Smooth muscle cell (in vitro differentiated cells): ENCODE measurements at regions not wholly inside any gene's neighbourhood (a gene's known extent, or its start where the extent isn't known, plus 50 kb on each side); places are given as distances from the start of the nearest gene placed in this dataset.

ENCODE experiments used
- DNase-seq: peaks from one replicate; lab custom pipeline; 2025; ENCODE audit not compliant: unreplicated experiment; lab: John Stamatoyannopoulos, UW
- H2AFZ ChIP-seq: fragments of 200-600 bp; sonication (generic); 2 replicates; pipeline ENCODE4 v1.6.0; 2016; ENCODE audit warnings: antibody characterized with exemption, low read depth, mild to moderate bottlenecking
- H3F3A ChIP-seq: fragments of 200-600 bp; sonication (generic); 2 replicates; pipeline ENCODE4 v1.6.0; 2017; ENCODE audit warnings: antibody characterized with exemption, low read depth
- H3K27ac ChIP-seq: fragments of 200-600 bp; sonication (generic); 2 replicates; pipeline ENCODE4 v1.5.1; 2016; ENCODE audit warnings: low read depth, mild to moderate bottlenecking
- H3K27me3 ChIP-seq: fragments of 200-600 bp; sonication (generic); 2 replicates; pipeline ENCODE4 v1.6.1; 2016; ENCODE audit warnings: low read depth, mild to moderate bottlenecking
- H3K36me3 ChIP-seq: fragments of 200-600 bp; sonication (generic); 2 replicates; pipeline ENCODE4 v1.5.1; 2016; ENCODE audit warnings: low read depth
- H3K4me1 ChIP-seq: fragments of 200-600 bp; sonication (generic); 2 replicates; pipeline ENCODE4 v1.5.1; 2016; ENCODE audit warnings: low read depth
- H3K4me2 ChIP-seq: fragments of 200-600 bp; sonication (generic); 2 replicates; pipeline ENCODE4 v1.6.0; 2016; ENCODE audit warnings: mild to moderate bottlenecking
- H3K4me3 ChIP-seq: fragments of 200-600 bp; sonication (generic); 2 replicates; pipeline ENCODE4 v1.5.1; 2016; ENCODE audit warnings: mild to moderate bottlenecking
- H3K79me2 ChIP-seq: fragments of 200-600 bp; sonication (generic); 2 replicates; pipeline ENCODE4 v1.6.0; 2016; ENCODE audit warnings: low read depth, mild to moderate bottlenecking
- H3K9ac ChIP-seq: fragments of 200-600 bp; sonication (generic); 2 replicates; pipeline ENCODE4 v1.6.0; 2016; ENCODE audit warnings: low read depth
- H3K9me3 ChIP-seq: fragments of 200-600 bp; sonication (generic); replicated peaks from 2 replicates; pipeline ENCODE4 v1.5.1; 2016; ENCODE audit warnings: low read depth
- H4K20me1 ChIP-seq: fragments of 200-600 bp; sonication (generic); 2 replicates; pipeline ENCODE4 v1.6.0; 2016; ENCODE audit warnings: low read depth
- CTCF ChIP-seq: fragments of 200-600 bp; sonication (generic); IDR thresholded peaks from 2 replicates; pipeline ENCODE4 v1.5.1; 2017; ENCODE audit warnings: borderline replicate concordance, mild to moderate bottlenecking, antibody characterized with exemption; ENCODE audit not compliant: insufficient read depth, poor library complexity, severe bottlenecking
- WGBS: methylation state at CpG from one replicate; pipeline ENCODE4 v1.1.7; 2016; ENCODE audit warnings: low lambda C conversion rate; 5-methylcytosine and 5-hydroxymethylcytosine counted together

DNA sequence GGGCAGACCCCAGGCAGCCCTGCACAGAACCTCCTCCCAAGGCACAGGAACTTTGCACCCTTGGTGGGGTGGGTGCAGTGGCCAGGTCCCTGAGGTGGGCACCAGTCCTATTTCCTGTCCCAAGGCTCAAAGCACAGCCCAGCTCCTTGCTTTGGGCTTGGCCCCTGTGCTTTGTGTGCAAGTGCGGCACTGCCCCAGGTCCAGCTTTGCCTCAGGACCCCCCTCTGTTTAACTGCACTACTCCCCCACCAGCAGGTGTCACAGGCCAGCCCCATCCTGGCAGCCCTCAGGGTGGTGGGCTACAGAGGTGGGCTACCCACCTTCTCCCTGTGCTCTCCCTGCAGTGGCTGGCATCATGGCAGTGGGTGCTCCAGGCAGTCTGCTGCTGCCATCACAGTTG is 2469.0 kb downstream of the PCDH7 start:
- Histone ChIP-seq H3K9ac (no peak overlapping the region), H3K4me3 (no peak overlapping the region), H3K79me2 (no peaks in the 10 kb centered on the region), H3K36me3 (no peaks in the 10 kb centered on the region), H3K4me2 (no peak overlapping the region), H3K27me3 (no peaks in the 10 kb centered on the region), H3K27ac (no peak overlapping the region), H3K4me1 (peaks cover 6% of the 10 kb centered on the region), H3F3A (no peaks in the 10 kb centered on the region), H4K20me1 (no peaks in the 10 kb centered on the region), H2AFZ (no peak overlapping the region), H3K9me3 (no peaks in the 10 kb centered on the region)
- 100% methylated on average over 1 of the region's 1 CpG for WGBS
- TF ChIP-seq CTCF = no peak
- no peak for DNase-seq

- Histone ChIP-seq H3K9me3 (no peaks in the 10 kb centered on the region), H3K79me2 (no peaks in the 10 kb centered on the region), H2AFZ (no peak overlapping the region), H3K4me3 (no peak overlapping the region), H3K27ac (no peak overlapping the region), H3F3A (no peaks in the 10 kb centered on the region), H4K20me1 (no peaks in the 10 kb centered on the region), H3K9ac (no peak overlapping the region), H3K4me1 (no peaks in the 10 kb centered on the region), H3K36me3 (no peaks in the 10 kb centered on the region), H3K27me3 (no peaks in the 10 kb centered on the region), H3K4me2 (no peak overlapping the region)
- WGBS = 80% methylated on average over 2 of the region's 2 CpGs
- DNase-seq = no peak
- TF ChIP-seq CTCF = no peak
Observed at GRCh38 chr4:33193109-33193508, 2472.9 kb downstream of the PCDH7 start.

GRCh38 chr4:33200377-33200776 is 2480.2 kb downstream of the PCDH7 start:
- DNase-seq = no peak
- no peak for TF ChIP-seq CTCF
- no peak overlapping the region for H3K9ac ChIP-seq

GRCh38 chr4:33218238-33218637 is 2498.1 kb downstream of the PCDH7 start:
- 19% methylated on average over 5 of the region's 5 CpGs for WGBS
- no peak overlapping the region for H3K27ac ChIP-seq
- no peak for TF ChIP-seq CTCF

More at GRCh38 chr4:33200377-33200776, 2480.2 kb downstream of the PCDH7 start:
- no peaks in the 10 kb centered on the region for H3K9me3 ChIP-seq
- H3K4me2 ChIP-seq = no peak overlapping the region
- no peaks in the 10 kb centered on the region for H4K20me1 ChIP-seq
- H3K27ac ChIP-seq = no peak overlapping the region
- no peaks in the 10 kb centered on the region for H3K4me1 ChIP-seq
- H2AFZ ChIP-seq = no peak overlapping the region
- no peaks in the 10 kb centered on the region for H3K36me3 ChIP-seq
- H3F3A ChIP-seq = no peaks in the 10 kb centered on the region
- no peak overlapping the region for H3K4me3 ChIP-seq
- no peaks in the 10 kb centered on the region for H3K79me2 ChIP-seq
- H3K27me3 ChIP-seq = no peaks in the 10 kb centered on the region

More at GRCh38 chr4:33218238-33218637, 2498.1 kb downstream of the PCDH7 start:
- no peaks in the 10 kb centered on the region for H3K27me3 ChIP-seq
- H3K36me3 ChIP-seq = no peaks in the 10 kb centered on the region
- H3F3A ChIP-seq = no peaks in the 10 kb centered on the region
- no peak overlapping the region for H3K4me3 ChIP-seq
- H3K9me3 ChIP-seq = no peaks in the 10 kb centered on the region
- no peak overlapping the region for H3K9ac ChIP-seq
- no peaks in the 10 kb centered on the region for H3K79me2 ChIP-seq
- no peaks in the 10 kb centered on the region for H3K4me1 ChIP-seq
- H3K4me2 ChIP-seq = no peak overlapping the region
- H4K20me1 ChIP-seq = no peaks in the 10 kb centered on the region
- no peak for DNase-seq
- no peak overlapping the region for H2AFZ ChIP-seq
